ENCODE measurements at regions not wholly inside any gene's neighbourhood (a gene's known extent, or its start where the extent isn't known, plus 50 kb on each side); places are given as distances from the start of the nearest gene placed in this dataset.

DNA sequence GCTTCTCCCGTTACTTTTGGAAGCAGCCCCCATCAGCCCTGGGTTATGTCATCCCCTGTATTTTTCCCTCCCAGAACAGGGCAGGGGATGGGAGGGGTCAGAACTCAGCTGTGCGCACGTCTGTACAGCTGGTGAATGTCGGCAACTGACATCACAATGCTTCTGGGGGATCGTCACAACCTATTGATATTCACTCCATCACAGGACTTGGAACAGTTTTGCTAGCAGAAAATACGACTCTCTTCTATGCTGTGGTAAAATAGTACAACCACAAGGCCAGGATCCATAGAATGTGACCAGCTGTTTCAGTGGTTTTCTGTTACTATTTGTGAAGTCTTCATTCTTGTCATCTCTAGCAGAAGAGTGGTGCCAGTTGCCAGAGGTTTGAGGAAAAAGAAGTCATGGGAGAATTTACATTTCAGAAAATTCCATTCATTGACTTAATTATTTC lies 77.1 kb upstream of the KLF4 start:
- Histone ChIP-seq H3K9me2 (ENCODE audit: insufficient read depth) (no peaks in the 10 kb centered on the region), H3K4me3 (replicated peaks in 1 of 2; ENCODE audit: low read depth in 1 of 2, low read length in 2 of 2) (no peak overlapping the region), H3K27me3 (ENCODE audit: insufficient read depth, low read length) (no peaks in the 10 kb centered on the region), H3K79me2 (ENCODE audit: insufficient read depth, low read length) (no peaks in the 10 kb centered on the region), H2AFZ (ENCODE audit: low read depth, low read length, poor library complexity, severe bottlenecking) (no peak overlapping the region), H3K4me1 (ENCODE audit: control insufficient read depth in 1 of 2, insufficient read depth in 2 of 2, low read length in 2 of 2) (peaks cover 7 to 13% of the 10 kb centered on the region in 2 experiments; a peak in 3 of 4 replicates), H4K20me1 (ENCODE audit: insufficient read depth) (no peaks in the 10 kb centered on the region), H3K27ac (ENCODE audit: low read depth, low read length) (no peak overlapping the region), H3K9ac (ENCODE audit: low read length) (no peak overlapping the region), H3K4me2 (ENCODE audit: low read length) (no peak overlapping the region), H3K9me3 (ENCODE audit: control insufficient read depth in 1 of 2, insufficient read depth in 1 of 2, low read depth in 1 of 2, low read length in 2 of 2) (no peaks in the 10 kb centered on the region), H3K36me3 (ENCODE audit: control insufficient read depth in 1 of 2, insufficient read depth in 2 of 2, low read length in 2 of 2) (no peaks in the 10 kb centered on the region)
- BruUV-seq (replicated peaks): no TSS peak
- ATAC-seq (no peak), DNase-seq (ENCODE audit: low read depth, low spot score) (no peak)
- TF ChIP-seq, protein P1, sequence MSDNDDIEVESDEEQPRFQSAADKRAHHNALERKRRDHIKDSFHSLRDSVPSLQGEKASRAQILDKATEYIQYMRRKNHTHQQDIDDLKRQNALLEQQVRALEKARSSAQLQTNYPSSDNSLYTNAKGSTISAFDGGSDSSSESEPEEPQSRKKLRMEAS (IDR thresholded peaks at IDR 0.05): no peak
- POLR2A ChIA-PET: no interaction called here
- RAD21 ChIA-PET (ENCODE audit: low non-redundant PET in 1 of 2, low total read pairs in 2 of 2, uncharacterized antibody in 2 of 2, unreplicated experiment in 2 of 2): no interaction called here
- CTCF ChIA-PET: no interaction called here
- intact Hi-C loops (cut with micrococcal nuclease): no loop called here

DNA sequence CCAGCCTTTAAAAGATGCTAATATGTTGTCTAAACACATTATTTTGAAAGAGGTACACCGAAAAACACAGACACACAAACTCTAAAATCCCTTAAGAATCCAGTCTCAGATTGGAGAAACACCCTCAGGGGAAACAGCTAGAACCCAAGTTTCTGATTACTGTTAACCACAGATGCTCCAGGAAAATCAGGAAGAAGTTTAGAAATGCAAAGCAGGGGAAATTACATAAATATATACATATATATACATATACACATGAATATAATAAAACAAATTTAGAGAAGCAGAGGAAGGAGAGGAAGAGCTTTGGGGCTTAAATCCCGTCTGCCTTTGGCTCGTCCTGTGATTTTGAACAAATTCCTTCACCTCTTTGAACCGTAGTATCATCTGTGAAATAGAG lies 73.2 kb upstream of the KLF4 start:
- Histone ChIP-seq H3K9ac (ENCODE audit: low read length) (no peak overlapping the region), H3K27ac (ENCODE audit: low read depth, low read length) (no peak overlapping the region), H3K4me2 (ENCODE audit: low read length) (no peak overlapping the region), H3K9me2 (ENCODE audit: insufficient read depth) (no peaks in the 10 kb centered on the region), H3K27me3 (ENCODE audit: insufficient read depth, low read length) (no peaks in the 10 kb centered on the region), H3K4me3 (replicated peaks in 1 of 2; ENCODE audit: low read depth in 1 of 2, low read length in 2 of 2) (no peak overlapping the region), H2AFZ (ENCODE audit: low read depth, low read length, poor library complexity, severe bottlenecking) (no peak overlapping the region), H3K36me3 (ENCODE audit: control insufficient read depth in 1 of 2, insufficient read depth in 2 of 2, low read length in 2 of 2) (no peaks in the 10 kb centered on the region), H3K4me1 (ENCODE audit: control insufficient read depth in 1 of 2, insufficient read depth in 2 of 2, low read length in 2 of 2) (peaks cover 2 to 11% of the 10 kb centered on the region in 2 experiments; a peak in 3 of 4 replicates), H3K79me2 (ENCODE audit: insufficient read depth, low read length) (no peaks in the 10 kb centered on the region), H4K20me1 (ENCODE audit: insufficient read depth) (no peaks in the 10 kb centered on the region), H3K9me3 (ENCODE audit: control insufficient read depth in 1 of 2, insufficient read depth in 1 of 2, low read depth in 1 of 2, low read length in 2 of 2) (no peaks in the 10 kb centered on the region)
- TF ChIP-seq JUND (IDR thresholded peaks at IDR 0.05): no peak
- no peak for TF ChIP-seq YY1 (IDR thresholded peaks at IDR 0.05; ENCODE audit: extremely low read depth, insufficient replicate concordance, low read depth, low read length)
- TF ChIP-seq ELF1 (IDR thresholded peaks at IDR 0.05; ENCODE audit: borderline replicate concordance, low read depth): no peak
- no peak for TF ChIP-seq TCF7L2 (IDR thresholded peaks at IDR 0.05; ENCODE audit: borderline replicate concordance, extremely low read depth, insufficient read depth, insufficient read length)
- no peak for TF ChIP-seq SRF (IDR thresholded peaks at IDR 0.05; ENCODE audit: low read depth)
- TF ChIP-seq, protein P2, sequence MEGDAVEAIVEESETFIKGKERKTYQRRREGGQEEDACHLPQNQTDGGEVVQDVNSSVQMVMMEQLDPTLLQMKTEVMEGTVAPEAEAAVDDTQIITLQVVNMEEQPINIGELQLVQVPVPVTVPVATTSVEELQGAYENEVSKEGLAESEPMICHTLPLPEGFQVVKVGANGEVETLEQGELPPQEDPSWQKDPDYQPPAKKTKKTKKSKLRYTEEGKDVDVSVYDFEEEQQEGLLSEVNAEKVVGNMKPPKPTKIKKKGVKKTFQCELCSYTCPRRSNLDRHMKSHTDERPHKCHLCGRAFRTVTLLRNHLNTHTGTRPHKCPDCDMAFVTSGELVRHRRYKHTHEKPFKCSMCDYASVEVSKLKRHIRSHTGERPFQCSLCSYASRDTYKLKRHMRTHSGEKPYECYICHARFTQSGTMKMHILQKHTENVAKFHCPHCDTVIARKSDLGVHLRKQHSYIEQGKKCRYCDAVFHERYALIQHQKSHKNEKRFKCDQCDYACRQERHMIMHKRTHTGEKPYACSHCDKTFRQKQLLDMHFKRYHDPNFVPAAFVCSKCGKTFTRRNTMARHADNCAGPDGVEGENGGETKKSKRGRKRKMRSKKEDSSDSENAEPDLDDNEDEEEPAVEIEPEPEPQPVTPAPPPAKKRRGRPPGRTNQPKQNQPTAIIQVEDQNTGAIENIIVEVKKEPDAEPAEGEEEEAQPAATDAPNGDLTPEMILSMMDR (IDR thresholded peaks at IDR 0.05 in 2 of 3, conservative IDR thresholded peaks at IDR 0.05 in 1 of 3; ENCODE audit: borderline replicate concordance in 1 of 3, insufficient read depth in 1 of 3, low read depth in 2 of 3, low read length in 2 of 3): no peak
- TF ChIP-seq, protein P3, sequence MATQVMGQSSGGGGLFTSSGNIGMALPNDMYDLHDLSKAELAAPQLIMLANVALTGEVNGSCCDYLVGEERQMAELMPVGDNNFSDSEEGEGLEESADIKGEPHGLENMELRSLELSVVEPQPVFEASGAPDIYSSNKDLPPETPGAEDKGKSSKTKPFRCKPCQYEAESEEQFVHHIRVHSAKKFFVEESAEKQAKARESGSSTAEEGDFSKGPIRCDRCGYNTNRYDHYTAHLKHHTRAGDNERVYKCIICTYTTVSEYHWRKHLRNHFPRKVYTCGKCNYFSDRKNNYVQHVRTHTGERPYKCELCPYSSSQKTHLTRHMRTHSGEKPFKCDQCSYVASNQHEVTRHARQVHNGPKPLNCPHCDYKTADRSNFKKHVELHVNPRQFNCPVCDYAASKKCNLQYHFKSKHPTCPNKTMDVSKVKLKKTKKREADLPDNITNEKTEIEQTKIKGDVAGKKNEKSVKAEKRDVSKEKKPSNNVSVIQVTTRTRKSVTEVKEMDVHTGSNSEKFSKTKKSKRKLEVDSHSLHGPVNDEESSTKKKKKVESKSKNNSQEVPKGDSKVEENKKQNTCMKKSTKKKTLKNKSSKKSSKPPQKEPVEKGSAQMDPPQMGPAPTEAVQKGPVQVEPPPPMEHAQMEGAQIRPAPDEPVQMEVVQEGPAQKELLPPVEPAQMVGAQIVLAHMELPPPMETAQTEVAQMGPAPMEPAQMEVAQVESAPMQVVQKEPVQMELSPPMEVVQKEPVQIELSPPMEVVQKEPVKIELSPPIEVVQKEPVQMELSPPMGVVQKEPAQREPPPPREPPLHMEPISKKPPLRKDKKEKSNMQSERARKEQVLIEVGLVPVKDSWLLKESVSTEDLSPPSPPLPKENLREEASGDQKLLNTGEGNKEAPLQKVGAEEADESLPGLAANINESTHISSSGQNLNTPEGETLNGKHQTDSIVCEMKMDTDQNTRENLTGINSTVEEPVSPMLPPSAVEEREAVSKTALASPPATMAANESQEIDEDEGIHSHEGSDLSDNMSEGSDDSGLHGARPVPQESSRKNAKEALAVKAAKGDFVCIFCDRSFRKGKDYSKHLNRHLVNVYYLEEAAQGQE (IDR thresholded peaks at IDR 0.05; ENCODE audit: low read depth): no peak
- no peak for TF ChIP-seq POLR2A (IDR thresholded peaks at IDR 0.05; ENCODE audit: borderline replicate concordance, extremely low read depth, insufficient read depth, insufficient read length)
- no peak for TF ChIP-seq CEBPB (IDR thresholded peaks at IDR 0.05; ENCODE audit: low read depth)
- TF ChIP-seq ZNF274 (IDR thresholded peaks at IDR 0.05; ENCODE audit: low read depth, low read length): no peak
- TF ChIP-seq, protein P4, sequence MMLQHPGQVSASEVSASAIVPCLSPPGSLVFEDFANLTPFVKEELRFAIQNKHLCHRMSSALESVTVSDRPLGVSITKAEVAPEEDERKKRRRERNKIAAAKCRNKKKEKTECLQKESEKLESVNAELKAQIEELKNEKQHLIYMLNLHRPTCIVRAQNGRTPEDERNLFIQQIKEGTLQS (IDR thresholded peaks at IDR 0.05): no peak
- TF ChIP-seq EZH2phosphoT487 (IDR thresholded peaks at IDR 0.05; ENCODE audit: borderline replicate concordance): no peak
- intact Hi-C loops (cut with micrococcal nuclease): no loop called here
- DNase-seq (ENCODE audit: low read depth, low spot score) (no peak), ATAC-seq (no peak)
- CTCF ChIA-PET: no interaction called here
- POLR2A ChIA-PET: no interaction called here
- BruUV-seq (replicated peaks): no TSS peak
- RAD21 ChIA-PET (ENCODE audit: low non-redundant PET in 1 of 2, low total read pairs in 2 of 2, uncharacterized antibody in 2 of 2, unreplicated experiment in 2 of 2): no interaction called here

Data from HCT116 (cell line).